Immature natural killer cell (primary cell): ENCODE measurements at regions not wholly inside any gene's neighbourhood (a gene's known extent, or its start where the extent isn't known, plus 50 kb on each side); places are given as distances from the start of the nearest gene placed in this dataset.
"Not testable (repeated sequence)": the region's sequence is repeated elsewhere in the genome, so short reads cannot be mapped to it uniquely, and the experiment has no call there.

Experiments
- DNase-seq, 3 donors: peaks; one replicate each; pipeline ENCODE4 v3.0.0; 2022; ENCODE audit warnings: mixed read lengths in 1 of 3
- H3K27ac Mint-ChIP-seq, 6 donors: one replicate each; pipeline ENCODE4 v1.8.0; 2020; ENCODE audit warnings: mixed read lengths in 6 of 6, mild to moderate bottlenecking in 5 of 6, inconsistent platforms in 4 of 6, moderate library complexity in 3 of 6
- H3K27me3 Mint-ChIP-seq, 3 donors: one replicate each; pipeline ENCODE4 v1.8.0; 2020 to 2021; ENCODE audit warnings: low read depth in 3 of 3, mild to moderate bottlenecking in 3 of 3, mixed read lengths in 3 of 3, moderate library complexity in 3 of 3, inconsistent platforms in 1 of 3
- H3K36me3 Mint-ChIP-seq, 3 donors: one replicate each; pipeline ENCODE4 v1.8.0; 2020; ENCODE audit warnings: mixed read lengths in 3 of 3, inconsistent platforms in 2 of 3, mild to moderate bottlenecking in 2 of 3
- H3K4me1 Mint-ChIP-seq, 2 donors: one replicate each; pipeline ENCODE4 v1.8.0; 2020; ENCODE audit warnings: inconsistent platforms in 2 of 2, mild to moderate bottlenecking in 2 of 2, mixed read lengths in 2 of 2, moderate library complexity in 1 of 2
- H3K4me3 Mint-ChIP-seq, 5 donors: one replicate each; pipeline ENCODE4 v1.8.0; 2020; ENCODE audit warnings: mild to moderate bottlenecking in 5 of 5, mixed read lengths in 5 of 5, inconsistent platforms in 3 of 5, moderate library complexity in 3 of 5
- H3K9me3 Mint-ChIP-seq, 6 donors: one replicate each; pipeline ENCODE4 v1.8.0; 2020; ENCODE audit warnings: mild to moderate bottlenecking in 6 of 6, mixed read lengths in 6 of 6, inconsistent platforms in 4 of 6, moderate library complexity in 3 of 6

- not testable (repeated sequence) for H3K27ac Mint-ChIP-seq, H3K4me3 Mint-ChIP-seq, DNase-seq, H3K36me3 Mint-ChIP-seq, H3K27me3 Mint-ChIP-seq, H3K4me1 Mint-ChIP-seq
- peaks cover 7 to 37% (median 12%) of the 10 kb centered on the region in 6 donors for H3K9me3 Mint-ChIP-seq
Measured at GRCh38 chr5:163170161-163170560, 267.2 kb upstream of the CCNG1 start.

- no peak overlapping the region for H3K27ac Mint-ChIP-seq
- no peaks in the 10 kb centered on the region for H3K27me3 Mint-ChIP-seq
- H3K36me3 Mint-ChIP-seq, result no peaks in the 10 kb centered on the region
- H3K4me3 Mint-ChIP-seq, result no peak overlapping the region
- DNase-seq, result no peak
- no peaks in the 10 kb centered on the region for H3K4me1 Mint-ChIP-seq
- peaks cover 0 to 26% (median 9%) of the 10 kb centered on the region in 6 donors for H3K9me3 Mint-ChIP-seq
Measured at GRCh38 chr5:163172540-163173338, 264.7 kb upstream of the CCNG1 start.

GRCh38 chr5:163177971-163178370 is 259.4 kb upstream of the CCNG1 start:
- no peaks in the 10 kb centered on the region for H3K4me1 Mint-ChIP-seq
- H3K27ac Mint-ChIP-seq, result no peak overlapping the region
- DNase-seq, result no peak
- peaks cover 0 to 2% (median 0%) of the 10 kb centered on the region in 3 donors for H3K27me3 Mint-ChIP-seq
- peaks cover 0 to 31% (median 6%) of the 10 kb centered on the region in 6 donors for H3K9me3 Mint-ChIP-seq
- H3K4me3 Mint-ChIP-seq, result no peak overlapping the region
- H3K36me3 Mint-ChIP-seq, result no peaks in the 10 kb centered on the region

- Mint-ChIP-seq H3K9me3 (peaks cover 3 to 13% (median 6%) of the 10 kb centered on the region in 6 donors), H3K27me3 (peaks cover 0 to 2% (median 0%) of the 10 kb centered on the region in 3 donors), H3K27ac (no peak overlapping the region), H3K36me3 (no peaks in the 10 kb centered on the region), H3K4me1 (no peaks in the 10 kb centered on the region), H3K4me3 (no peak overlapping the region)
- DNase-seq, result no peak
Measured at GRCh38 chr5:163185315-163185714, 252.1 kb upstream of the CCNG1 start.

GRCh38 chr5:163189023-163189553 is 248.3 kb upstream of the CCNG1 start:
- no peak overlapping the region for H3K27ac Mint-ChIP-seq
- H3K9me3 Mint-ChIP-seq, result peaks cover 0 to 14% (median 6%) of the 10 kb centered on the region in 6 donors
- no peaks in the 10 kb centered on the region for H3K36me3 Mint-ChIP-seq
- DNase-seq, result no peak
- H3K27me3 Mint-ChIP-seq, result no peaks in the 10 kb centered on the region
- no peaks in the 10 kb centered on the region for H3K4me1 Mint-ChIP-seq
- no peak overlapping the region for H3K4me3 Mint-ChIP-seq

- H3K27me3 Mint-ChIP-seq, result no peaks in the 10 kb centered on the region
- H3K9me3 Mint-ChIP-seq, result peaks cover 2 to 18% (median 11%) of the 10 kb centered on the region in 6 donors
- no peak overlapping the region for H3K4me3 Mint-ChIP-seq
- no peaks in the 10 kb centered on the region for H3K36me3 Mint-ChIP-seq
- H3K27ac Mint-ChIP-seq, result no peak overlapping the region
- no peaks in the 10 kb centered on the region for H3K4me1 Mint-ChIP-seq
- no peak for DNase-seq
Measured at GRCh38 chr5:163190283-163190682, 247.1 kb upstream of the CCNG1 start.

- H3K36me3 Mint-ChIP-seq, result no peaks in the 10 kb centered on the region
- no peaks in the 10 kb centered on the region for H3K4me1 Mint-ChIP-seq
- no peak overlapping the region for H3K27ac Mint-ChIP-seq
- DNase-seq, result no peak
- no peak overlapping the region for H3K4me3 Mint-ChIP-seq
- H3K27me3 Mint-ChIP-seq, result no peaks in the 10 kb centered on the region
- H3K9me3 Mint-ChIP-seq, result peaks cover 2 to 17% (median 10%) of the 10 kb centered on the region in 6 donors
Measured at GRCh38 chr5:163190784-163191183, 246.6 kb upstream of the CCNG1 start.

- Mint-ChIP-seq H3K4me3 (no peak overlapping the region), H3K27ac (no peak overlapping the region), H3K9me3 (peaks cover 0 to 17% (median 10%) of the 10 kb centered on the region in 6 donors), H3K36me3 (no peaks in the 10 kb centered on the region), H3K27me3 (no peaks in the 10 kb centered on the region), H3K4me1 (no peaks in the 10 kb centered on the region)
- no peak for DNase-seq
Measured at GRCh38 chr5:163193886-163194285, 243.5 kb upstream of the CCNG1 start.

GRCh38 chr5:163205645-163206044 is 231.8 kb upstream of the CCNG1 start:
- no peak overlapping the region for H3K27ac Mint-ChIP-seq
- H3K36me3 Mint-ChIP-seq, result no peaks in the 10 kb centered on the region
- H3K27me3 Mint-ChIP-seq, result peaks cover 0 to 4% (median 0%) of the 10 kb centered on the region in 3 donors
- no peak for DNase-seq
- no peak overlapping the region for H3K4me3 Mint-ChIP-seq
- H3K9me3 Mint-ChIP-seq, result peaks cover 9 to 26% (median 12%) of the 10 kb centered on the region in 6 donors
- no peaks in the 10 kb centered on the region for H3K4me1 Mint-ChIP-seq

- H3K4me3 Mint-ChIP-seq, result no peak overlapping the region
- peaks cover 0 to 1% (median 0%) of the 10 kb centered on the region in 3 donors for H3K27me3 Mint-ChIP-seq
- peaks cover 0 to 6% (median 4%) of the 10 kb centered on the region in 6 donors for H3K9me3 Mint-ChIP-seq
- H3K4me1 Mint-ChIP-seq, result no peaks in the 10 kb centered on the region
- no peaks in the 10 kb centered on the region for H3K36me3 Mint-ChIP-seq
- no peak overlapping the region for H3K27ac Mint-ChIP-seq
- no peak for DNase-seq
Measured at GRCh38 chr5:163221581-163221980, 215.8 kb upstream of the CCNG1 start.

GRCh38 chr5:163222982-163223381 is 214.4 kb upstream of the CCNG1 start:
- peaks cover 0 to 1% (median 0%) of the 10 kb centered on the region in 3 donors for H3K27me3 Mint-ChIP-seq
- no peak for DNase-seq
- H3K4me3 Mint-ChIP-seq, result no peak overlapping the region
- peaks cover 2 to 6% (median 4%) of the 10 kb centered on the region in 6 donors for H3K9me3 Mint-ChIP-seq
- no peak overlapping the region for H3K27ac Mint-ChIP-seq
- no peaks in the 10 kb centered on the region for H3K36me3 Mint-ChIP-seq
- H3K4me1 Mint-ChIP-seq, result no peaks in the 10 kb centered on the region

- H3K36me3 Mint-ChIP-seq, result no peaks in the 10 kb centered on the region
- H3K27me3 Mint-ChIP-seq, result no peaks in the 10 kb centered on the region
- H3K9me3 Mint-ChIP-seq, result peaks cover 0 to 10% (median 3%) of the 10 kb centered on the region in 6 donors
- no peak overlapping the region for H3K27ac Mint-ChIP-seq
- DNase-seq, result no peak
- no peak overlapping the region for H3K4me3 Mint-ChIP-seq
- H3K4me1 Mint-ChIP-seq, result no peaks in the 10 kb centered on the region
Measured at GRCh38 chr5:163244445-163244987, 192.9 kb upstream of the CCNG1 start.

GRCh38 chr5:163245584-163245983 is 191.8 kb upstream of the CCNG1 start:
- no peaks in the 10 kb centered on the region for H3K27me3 Mint-ChIP-seq
- H3K36me3 Mint-ChIP-seq, result no peaks in the 10 kb centered on the region
- H3K4me3 Mint-ChIP-seq, result no peak overlapping the region
- no peaks in the 10 kb centered on the region for H3K4me1 Mint-ChIP-seq
- no peak for DNase-seq
- H3K9me3 Mint-ChIP-seq, result peaks cover 0 to 10% (median 4%) of the 10 kb centered on the region in 6 donors
- no peak overlapping the region for H3K27ac Mint-ChIP-seq

GRCh38 chr5:163248333-163248732 is 189.1 kb upstream of the CCNG1 start:
- Mint-ChIP-seq H3K27ac (no peak overlapping the region), H3K9me3 (peaks cover 0 to 7% (median 3%) of the 10 kb centered on the region in 6 donors), H3K36me3 (no peaks in the 10 kb centered on the region), H3K4me3 (no peak overlapping the region), H3K4me1 (no peaks in the 10 kb centered on the region), H3K27me3 (peaks cover 0 to 1% (median 0%) of the 10 kb centered on the region in 3 donors)
- no peak for DNase-seq
